OCI-LY3 (cell line): ENCODE measurements at regions not wholly inside any gene's neighbourhood (a gene's known extent, or its start where the extent isn't known, plus 50 kb on each side); places are given as distances from the start of the nearest gene placed in this dataset.

Source experiments
- EZH2phosphoT487 ChIP-seq: fragments of 200-600 bp; shearing (Covaris generic); IDR thresholded peaks from 2 replicates; pipeline ENCODE4 v1.6.1; 2018; ENCODE audit warnings: antibody characterized with exemption, mixed run types, low read depth
- TF ChIP-seq, protein P1 (sequence below): fragments of 200-600, 300-600 bp; sonication (generic); IDR thresholded peaks from 2 replicates; pipeline ENCODE4 v1.5.1; 2014; ENCODE audit warnings: antibody characterized with exemption, low read length, low read depth

DNA sequence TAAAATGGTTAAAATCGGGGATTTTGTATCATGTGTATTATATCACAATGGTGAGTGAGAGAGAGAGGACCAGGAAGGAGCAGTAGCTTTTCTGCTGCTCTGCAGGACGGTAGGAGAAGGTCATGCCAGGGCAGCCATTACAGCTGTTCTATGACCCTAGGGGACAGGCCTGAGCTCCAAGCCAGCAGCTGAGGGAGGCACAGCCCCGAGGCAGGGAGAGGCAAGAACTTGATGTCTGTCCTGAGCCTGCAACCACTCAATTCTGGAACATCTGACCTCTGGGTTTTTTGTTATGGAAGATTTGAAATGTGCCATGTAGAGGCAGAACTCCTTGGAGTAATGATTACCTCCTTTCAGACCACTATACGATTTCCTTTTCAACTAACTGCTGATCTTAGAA lies 135.8 kb upstream of the SH3BP4 start:
- TF ChIP-seq, protein P1, sequence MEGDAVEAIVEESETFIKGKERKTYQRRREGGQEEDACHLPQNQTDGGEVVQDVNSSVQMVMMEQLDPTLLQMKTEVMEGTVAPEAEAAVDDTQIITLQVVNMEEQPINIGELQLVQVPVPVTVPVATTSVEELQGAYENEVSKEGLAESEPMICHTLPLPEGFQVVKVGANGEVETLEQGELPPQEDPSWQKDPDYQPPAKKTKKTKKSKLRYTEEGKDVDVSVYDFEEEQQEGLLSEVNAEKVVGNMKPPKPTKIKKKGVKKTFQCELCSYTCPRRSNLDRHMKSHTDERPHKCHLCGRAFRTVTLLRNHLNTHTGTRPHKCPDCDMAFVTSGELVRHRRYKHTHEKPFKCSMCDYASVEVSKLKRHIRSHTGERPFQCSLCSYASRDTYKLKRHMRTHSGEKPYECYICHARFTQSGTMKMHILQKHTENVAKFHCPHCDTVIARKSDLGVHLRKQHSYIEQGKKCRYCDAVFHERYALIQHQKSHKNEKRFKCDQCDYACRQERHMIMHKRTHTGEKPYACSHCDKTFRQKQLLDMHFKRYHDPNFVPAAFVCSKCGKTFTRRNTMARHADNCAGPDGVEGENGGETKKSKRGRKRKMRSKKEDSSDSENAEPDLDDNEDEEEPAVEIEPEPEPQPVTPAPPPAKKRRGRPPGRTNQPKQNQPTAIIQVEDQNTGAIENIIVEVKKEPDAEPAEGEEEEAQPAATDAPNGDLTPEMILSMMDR, result no peak
- TF ChIP-seq EZH2phosphoT487, result no peak
